ENCODE measurements at regions not wholly inside any gene's neighbourhood (a gene's known extent, or its start where the extent isn't known, plus 50 kb on each side); places are given as distances from the start of the nearest gene placed in this dataset.
A peak's percentile ranks its signal among the peaks of the same experiment; 100 is the strongest.

DNA sequence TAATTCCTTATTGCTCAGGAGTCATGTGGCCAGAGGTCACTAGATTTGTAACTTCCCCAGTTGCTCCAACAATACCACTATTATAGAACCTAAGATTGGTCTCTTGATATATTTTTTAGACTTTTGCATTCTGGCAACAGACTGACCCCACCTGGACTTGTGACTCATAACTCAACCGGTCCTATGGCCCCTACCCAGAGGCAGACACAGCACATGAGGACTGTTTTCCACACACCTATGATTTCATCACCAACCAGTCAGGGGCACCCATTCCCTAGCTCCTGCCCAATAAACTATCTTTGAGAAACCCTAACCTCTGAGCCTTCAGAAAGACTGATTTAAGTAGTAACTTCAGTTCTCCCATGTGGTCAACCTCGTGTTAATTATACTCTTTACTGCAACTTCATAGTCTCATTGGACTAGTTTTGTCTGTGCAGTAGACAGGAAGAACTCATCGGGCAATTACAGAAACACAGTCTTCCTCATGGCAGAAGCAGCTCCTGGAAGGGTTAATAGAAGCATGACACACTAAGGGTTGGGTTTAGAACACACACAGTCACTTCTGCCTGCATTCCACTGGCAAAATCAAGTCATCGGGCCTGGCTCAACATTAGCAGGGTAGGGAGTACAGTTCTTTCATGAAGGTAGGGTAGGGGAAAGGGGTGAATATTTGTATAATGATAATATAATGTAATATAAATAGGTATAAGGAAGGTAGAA is 251.8 kb downstream of the UQCRFS1 start:
- Histone ChIP-seq H3K27me3 (replicated peaks; ENCODE audit: insufficient read depth) (no peaks in the 10 kb centered on the region), H3K4me3 (no peak overlapping the region), H3K36me3 (no peaks in the 10 kb centered on the region), H3K9me3 (no peaks in the 10 kb centered on the region), H3K4me1 (ENCODE audit: control insufficient read depth in 1 of 2, low read depth in 2 of 2) (peaks cover 0 to 9% of the 10 kb centered on the region in 2 donors), H3K27ac (peak overlapping the region in 1 of 2 donors; percentile 49)
- no peak for TF ChIP-seq CTCF (IDR thresholded peaks at IDR 0.05)
- ATAC-seq (ENCODE audit: insufficient number of reproducible peaks, low FRiP score, low read depth), result no peak
- DNase-seq (ENCODE audit: low spot score), result no peak

- no peak for TF ChIP-seq CTCF (IDR thresholded peaks at IDR 0.05)
- peak overlapping the region in 1 of 2 donors; percentile 49 for H3K27ac ChIP-seq
- no peaks in the 10 kb centered on the region for H3K9me3 ChIP-seq
- H3K27me3 ChIP-seq (replicated peaks; ENCODE audit: insufficient read depth), result no peaks in the 10 kb centered on the region
- H3K4me1 ChIP-seq (ENCODE audit: control insufficient read depth in 1 of 2, low read depth in 2 of 2), result peaks cover 0 to 9% of the 10 kb centered on the region in 2 donors
- no peak overlapping the region for H3K4me3 ChIP-seq
- DNase-seq (ENCODE audit: low spot score), result no peak
- ATAC-seq (ENCODE audit: insufficient number of reproducible peaks, low FRiP score, low read depth), result no peak
- no peaks in the 10 kb centered on the region for H3K36me3 ChIP-seq
Observed at GRCh38 chr19:28960586-28960985, 252.4 kb downstream of the UQCRFS1 start.

DNA sequence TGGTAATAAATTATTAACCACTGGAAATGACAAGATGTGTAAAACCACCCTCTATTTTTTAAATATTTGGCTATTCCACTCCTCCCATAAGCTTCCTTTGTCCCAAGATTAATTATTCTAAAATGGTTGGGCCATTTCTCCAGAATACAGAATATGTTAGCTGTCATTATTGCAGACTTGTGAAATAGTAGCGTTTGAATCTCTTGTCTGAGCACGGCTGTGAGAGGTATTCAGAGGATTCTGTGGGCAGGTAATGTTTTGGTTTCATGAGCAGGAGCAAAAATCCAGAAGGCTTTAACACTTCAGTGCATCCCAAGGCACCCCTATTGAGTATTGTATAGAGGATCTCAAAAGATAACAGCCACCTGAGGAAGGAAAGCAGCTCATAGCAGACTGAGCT is 256.0 kb downstream of the UQCRFS1 start:
- no peak overlapping the region for H3K27ac ChIP-seq
- TF ChIP-seq CTCF (IDR thresholded peaks at IDR 0.05), result no peak
- no peaks in the 10 kb centered on the region for H3K9me3 ChIP-seq
- H3K4me1 ChIP-seq (ENCODE audit: control insufficient read depth in 1 of 2, low read depth in 2 of 2), result peaks cover 0 to 4% of the 10 kb centered on the region in 2 donors
- DNase-seq (ENCODE audit: low spot score) (no peak), ATAC-seq (ENCODE audit: insufficient number of reproducible peaks, low FRiP score, low read depth) (no peak)
- H3K4me3 ChIP-seq, result no peak overlapping the region
- no peaks in the 10 kb centered on the region for H3K27me3 ChIP-seq (replicated peaks; ENCODE audit: insufficient read depth)
- no peaks in the 10 kb centered on the region for H3K36me3 ChIP-seq

DNA sequence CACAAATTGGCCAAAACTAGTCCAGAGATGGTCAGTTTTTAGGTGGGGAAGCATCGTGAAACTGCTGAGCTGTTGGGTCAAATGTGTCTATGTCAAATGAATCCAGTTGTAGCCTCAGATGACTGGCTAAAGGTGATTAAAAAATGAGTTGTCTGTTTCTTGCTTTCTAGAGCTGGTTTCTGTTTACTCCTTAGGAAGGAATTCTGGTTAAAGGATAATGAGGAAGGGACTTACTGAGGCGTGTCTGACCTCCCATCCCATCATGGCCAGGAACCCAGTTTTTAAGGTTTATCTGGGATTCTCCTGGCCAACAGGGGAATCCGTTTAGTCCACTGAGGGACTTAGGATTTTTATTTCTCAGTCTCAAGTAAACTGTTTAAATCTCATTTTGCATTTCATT is 256.5 kb downstream of the UQCRFS1 start:
- H3K27ac ChIP-seq, result no peak overlapping the region
- H3K36me3 ChIP-seq, result no peaks in the 10 kb centered on the region
- no peak for ATAC-seq (ENCODE audit: insufficient number of reproducible peaks, low FRiP score, low read depth)
- H3K4me3 ChIP-seq, result no peak overlapping the region
- H3K9me3 ChIP-seq, result no peaks in the 10 kb centered on the region
- H3K4me1 ChIP-seq (ENCODE audit: control insufficient read depth in 1 of 2, low read depth in 2 of 2), result peaks cover 0 to 3% of the 10 kb centered on the region in 2 donors
- no peak for TF ChIP-seq CTCF (IDR thresholded peaks at IDR 0.05)
- no peaks in the 10 kb centered on the region for H3K27me3 ChIP-seq (replicated peaks; ENCODE audit: insufficient read depth)
- DNase-seq (ENCODE audit: low spot score), result no peak

GRCh38 chr19:28949535-28949934 is 263.4 kb downstream of the UQCRFS1 start:
- Histone ChIP-seq H3K4me3 (no peak overlapping the region), H3K9me3 (no peaks in the 10 kb centered on the region), H3K27ac (no peak overlapping the region), H3K27me3 (replicated peaks; ENCODE audit: insufficient read depth) (no peaks in the 10 kb centered on the region), H3K4me1 (ENCODE audit: control insufficient read depth in 1 of 2, low read depth in 2 of 2) (no peaks in the 10 kb centered on the region), H3K36me3 (no peaks in the 10 kb centered on the region)
- TF ChIP-seq CTCF (IDR thresholded peaks at IDR 0.05), result no peak
- DNase-seq (ENCODE audit: low spot score) (no peak), ATAC-seq (ENCODE audit: insufficient number of reproducible peaks, low FRiP score, low read depth) (no peak)
